ENCODE measurements at regions not wholly inside any gene's neighbourhood (a gene's known extent, or its start where the extent isn't known, plus 50 kb on each side); places are given as distances from the start of the nearest gene placed in this dataset.

- Histone ChIP-seq H3K4me1 (no peaks in the 10 kb centered on the region), H3K27ac (no peak overlapping the region), H3K36me3 (no peaks in the 10 kb centered on the region), H3K27me3 (no peaks in the 10 kb centered on the region), H3K4me3 (no peak overlapping the region), H3K9me3 (no peaks in the 10 kb centered on the region)
- TF ChIP-seq EP300 (IDR thresholded peaks at IDR 0.05) (no peak), POLR2A (IDR thresholded peaks at IDR 0.05) (no peak), POLR2AphosphoS5 (IDR thresholded peaks at IDR 0.05) (no peak), CTCF (IDR thresholded peaks at IDR 0.05) (no peak)
- DNase-seq (ENCODE audit: low spot score in 2 of 2), result no peak
- 98% methylated on average over 1 of the region's 1 CpG for WGBS
Observed at GRCh38 chr4:14929669-14930068, 72.6 kb upstream of the CPEB2 start.

GRCh38 chr4:14934704-14935390, 67.4 kb upstream of the CPEB2 start:
- H3K27ac ChIP-seq, result no peak overlapping the region
- 80% methylated on average over 9 of the region's 9 CpGs for WGBS

DNA sequence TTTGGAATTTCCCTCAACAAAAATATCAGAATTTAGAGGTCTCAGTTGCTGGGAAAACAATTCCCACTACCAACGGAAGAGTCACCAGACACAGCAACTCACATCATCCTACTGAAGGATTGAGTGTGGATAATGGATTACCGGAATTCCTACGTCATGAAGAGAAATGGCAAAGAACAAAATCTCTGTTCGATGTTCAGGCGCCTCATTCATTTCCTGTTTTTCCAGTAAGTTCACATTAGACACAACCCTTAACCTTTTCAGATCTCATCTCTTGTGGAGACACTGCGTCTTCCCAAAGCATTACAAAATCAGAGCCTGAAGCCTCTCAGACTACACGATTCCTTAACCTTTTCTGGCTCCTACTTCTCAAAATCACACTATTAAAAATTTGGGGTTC, 58.5 kb upstream of the CPEB2 start:
- Histone ChIP-seq H3K27me3 (no peaks in the 10 kb centered on the region), H3K4me3 (no peak overlapping the region), H3K9me3 (no peaks in the 10 kb centered on the region), H3K4me1 (peaks cover 6% of the 10 kb centered on the region), H3K27ac (no peak overlapping the region), H3K36me3 (no peaks in the 10 kb centered on the region)
- no peak for TF ChIP-seq CTCF (IDR thresholded peaks at IDR 0.05)
- no peak for TF ChIP-seq POLR2A (IDR thresholded peaks at IDR 0.05)
- TF ChIP-seq POLR2AphosphoS5 (IDR thresholded peaks at IDR 0.05), result no peak
- no peak for TF ChIP-seq EP300 (IDR thresholded peaks at IDR 0.05)
- DNase-seq (ENCODE audit: low spot score in 2 of 2), result no peak
- 49% methylated on average over 7 of the region's 7 CpGs for WGBS

More at GRCh38 chr4:14934704-14935390, 67.4 kb upstream of the CPEB2 start:
- Histone ChIP-seq H3K4me3 (no peak overlapping the region), H3K9me3 (no peaks in the 10 kb centered on the region), H3K27me3 (no peaks in the 10 kb centered on the region), H3K4me1 (no peaks in the 10 kb centered on the region), H3K36me3 (no peaks in the 10 kb centered on the region)
- no peak for DNase-seq (ENCODE audit: low spot score in 2 of 2)
- TF ChIP-seq POLR2AphosphoS5 (IDR thresholded peaks at IDR 0.05) (no peak), CTCF (IDR thresholded peaks at IDR 0.05) (no peak), EP300 (IDR thresholded peaks at IDR 0.05) (no peak), POLR2A (IDR thresholded peaks at IDR 0.05) (no peak)

GRCh38 chr4:14952352-14952751, 49.9 kb upstream of the CPEB2 start:
- H3K27ac ChIP-seq, result no peak overlapping the region
- H3K9me3 ChIP-seq, result no peaks in the 10 kb centered on the region
- DNase-seq (ENCODE audit: low spot score in 2 of 2), result no peak
- no peaks in the 10 kb centered on the region for H3K27me3 ChIP-seq
- no peaks in the 10 kb centered on the region for H3K36me3 ChIP-seq
- no peak overlapping the region for H3K4me3 ChIP-seq
- TF ChIP-seq POLR2AphosphoS5 (IDR thresholded peaks at IDR 0.05), result no peak
- TF ChIP-seq CTCF (IDR thresholded peaks at IDR 0.05), result no peak
- TF ChIP-seq EP300 (IDR thresholded peaks at IDR 0.05), result no peak
- no peak for TF ChIP-seq POLR2A (IDR thresholded peaks at IDR 0.05)
- no peaks in the 10 kb centered on the region for H3K4me1 ChIP-seq
